NCI-H2107 treated with DMSO at 0.1 percent for 48 hours (cell line): ENCODE measurements at regions not wholly inside any gene's neighbourhood (a gene's known extent, or its start where the extent isn't known, plus 50 kb on each side); places are given as distances from the start of the nearest gene placed in this dataset.
"Not testable (repeated sequence)": the region's sequence is repeated elsewhere in the genome, so short reads cannot be mapped to it uniquely, and the experiment has no call there.

Experiments used
- DNase-seq: peaks from one replicate; lab custom pipeline; 2025; ENCODE audit not compliant: unreplicated experiment; lab: John Stamatoyannopoulos, UW

GRCh38 chr14:76264384-76264783 lies 111.6 kb upstream of the ESRRB start:
- no peak for DNase-seq

- DNase-seq = peak; percentile 16
Observed at GRCh38 chr14:76267322-76268046, 108.5 kb upstream of the ESRRB start.

DNA sequence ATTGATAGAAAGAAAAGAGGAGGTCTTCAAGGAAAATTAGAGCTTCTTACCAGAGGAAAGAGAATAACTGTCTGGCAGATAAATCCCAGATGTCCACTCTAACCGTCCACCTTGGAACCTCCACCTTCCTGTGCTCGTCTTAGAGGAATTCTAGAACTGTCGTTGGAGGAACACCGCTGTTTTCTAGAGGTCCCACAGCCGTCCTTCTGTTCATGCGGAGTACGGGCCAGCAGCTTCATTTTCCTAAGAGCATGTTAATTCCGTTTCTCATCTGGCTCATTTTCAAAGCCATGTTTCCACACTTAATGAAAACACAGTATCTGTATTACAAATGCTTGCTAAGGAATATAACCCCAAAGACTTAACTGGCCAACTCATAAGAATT lies 107.9 kb upstream of the ESRRB start:
- no peak for DNase-seq

DNA sequence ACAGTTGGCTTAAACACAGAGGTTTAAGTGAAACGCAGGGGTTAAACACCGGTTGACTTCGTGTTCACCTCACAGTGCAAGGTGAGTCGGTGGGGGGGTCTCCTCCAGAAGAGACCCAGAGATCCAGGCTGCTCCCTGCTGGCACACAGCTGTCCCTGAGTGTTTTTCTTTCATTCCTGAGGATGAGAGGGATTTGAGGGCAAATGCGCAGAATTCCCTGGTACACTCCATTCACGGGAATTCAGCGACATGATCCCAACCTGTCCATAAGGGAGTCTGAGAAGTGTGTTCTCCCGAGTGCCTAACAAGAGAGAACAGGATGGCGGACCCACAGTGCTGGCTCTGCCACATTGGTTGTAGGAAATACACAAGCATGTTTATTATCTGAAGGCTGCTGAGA lies 107.2 kb upstream of the ESRRB start:
- no peak for DNase-seq

- DNase-seq = no peak
Observed at GRCh38 chr14:76271041-76271755, 104.7 kb upstream of the ESRRB start.

DNA sequence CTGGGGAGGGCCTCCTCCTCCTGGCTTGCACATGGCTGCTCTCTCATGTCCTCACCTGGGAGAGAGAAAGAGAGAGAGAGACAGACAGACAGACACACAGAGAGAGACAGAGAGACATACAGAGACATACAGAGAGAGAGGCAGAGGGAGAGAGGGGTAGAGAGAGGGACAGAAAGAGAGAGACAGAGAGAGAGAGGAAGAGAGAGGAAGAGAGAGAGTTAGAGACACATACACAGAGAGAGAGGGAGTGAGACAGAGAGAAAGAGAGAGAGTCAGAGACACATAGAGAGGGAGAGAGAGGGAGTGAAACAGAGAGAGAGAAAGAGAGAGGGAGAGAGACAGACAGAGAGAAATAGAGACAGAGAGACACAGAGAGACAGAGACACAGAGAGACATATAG lies 103.6 kb upstream of the ESRRB start:
- DNase-seq = no peak

DNA sequence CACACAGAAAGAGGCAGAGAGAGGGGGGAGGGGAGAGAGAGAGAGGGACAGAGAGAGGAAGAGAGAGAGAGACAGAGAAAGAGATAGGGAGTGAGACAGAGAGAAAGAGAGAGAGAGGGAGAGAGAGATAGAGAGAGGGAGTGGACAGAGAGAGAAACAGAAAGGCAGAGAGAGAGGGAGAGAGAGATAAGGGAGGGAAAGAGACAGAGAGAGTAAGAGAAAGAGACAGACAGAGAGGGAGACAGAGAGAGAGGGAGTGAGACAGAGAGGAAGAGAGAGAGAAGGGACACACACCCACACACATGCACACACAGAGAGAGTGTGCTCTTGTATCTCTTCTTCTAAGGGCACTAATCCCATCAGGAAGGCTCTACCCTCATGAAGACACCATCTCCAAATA lies 103.2 kb upstream of the ESRRB start:
- DNase-seq = no peak

DNA sequence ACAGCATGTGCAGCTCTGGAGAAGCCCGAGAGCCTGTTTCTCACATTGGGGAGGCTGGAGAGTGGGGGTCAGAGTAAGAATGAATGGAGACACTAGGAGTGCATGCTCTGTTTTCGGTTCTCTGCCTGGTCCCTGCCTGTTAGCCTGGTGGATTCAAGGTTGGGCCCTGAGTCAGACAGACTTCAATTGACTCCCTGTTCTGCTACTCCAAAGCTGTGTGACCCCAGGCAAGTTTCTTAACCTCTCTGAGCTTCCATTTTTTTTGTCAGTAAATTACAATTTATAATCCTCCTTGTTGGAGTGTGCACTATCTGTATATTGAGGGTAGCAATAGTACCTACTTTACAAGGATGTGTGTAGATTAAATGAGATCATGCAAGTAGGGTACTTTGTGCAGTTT lies 102.6 kb upstream of the ESRRB start:
- DNase-seq = no peak

- DNase-seq = no peak
Observed at GRCh38 chr14:76274324-76274723, 101.6 kb upstream of the ESRRB start.

DNA sequence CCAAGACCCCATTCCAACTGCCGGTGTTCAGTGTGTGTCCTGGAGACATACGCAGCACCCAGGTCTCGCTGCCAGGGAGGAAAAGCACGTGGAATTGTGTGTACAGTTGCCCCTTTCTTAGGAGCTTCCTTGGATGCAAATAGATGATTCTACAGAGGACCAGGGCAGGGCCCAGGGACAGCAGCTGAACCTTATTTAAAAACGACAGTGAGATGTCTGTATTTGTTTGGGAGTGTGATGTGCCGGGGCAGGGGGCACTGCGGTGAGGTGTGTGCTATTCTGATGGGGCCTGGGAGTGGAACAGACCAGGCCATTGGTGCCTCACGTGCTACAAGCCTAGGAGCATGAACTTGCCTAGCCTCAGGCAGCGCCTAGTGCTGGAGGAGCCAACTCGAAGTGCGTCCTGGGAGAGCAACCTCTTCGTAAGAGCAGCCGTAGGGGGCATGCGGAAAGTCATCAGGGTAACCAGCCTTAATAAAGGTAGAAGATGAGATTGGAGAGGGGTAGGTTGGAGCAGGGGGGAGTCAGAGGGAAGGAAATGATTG lies 98.3 kb upstream of the ESRRB start:
- DNase-seq = no peak

DNA sequence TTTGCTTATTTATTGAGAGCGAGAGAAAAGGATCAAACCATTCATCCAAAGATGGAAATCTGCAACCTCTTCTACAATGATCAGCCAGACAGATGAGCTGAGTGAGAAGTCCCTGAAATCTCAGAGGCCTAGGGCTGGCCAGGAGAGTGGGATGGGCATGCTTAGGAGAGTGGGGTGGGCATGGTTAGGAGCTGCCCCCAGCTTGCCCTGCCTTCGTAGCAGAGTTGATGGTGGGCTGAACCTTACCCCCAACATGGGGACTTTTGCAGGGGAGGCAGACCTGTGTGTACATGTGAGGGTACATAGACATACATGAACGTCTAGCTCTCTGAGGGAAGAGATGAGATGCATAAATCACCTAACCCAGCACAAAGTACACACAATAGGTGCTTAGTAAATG lies 95.7 kb upstream of the ESRRB start:
- no peak for DNase-seq

- no peak for DNase-seq
Observed at GRCh38 chr14:76282581-76282980, 93.4 kb upstream of the ESRRB start.

DNA sequence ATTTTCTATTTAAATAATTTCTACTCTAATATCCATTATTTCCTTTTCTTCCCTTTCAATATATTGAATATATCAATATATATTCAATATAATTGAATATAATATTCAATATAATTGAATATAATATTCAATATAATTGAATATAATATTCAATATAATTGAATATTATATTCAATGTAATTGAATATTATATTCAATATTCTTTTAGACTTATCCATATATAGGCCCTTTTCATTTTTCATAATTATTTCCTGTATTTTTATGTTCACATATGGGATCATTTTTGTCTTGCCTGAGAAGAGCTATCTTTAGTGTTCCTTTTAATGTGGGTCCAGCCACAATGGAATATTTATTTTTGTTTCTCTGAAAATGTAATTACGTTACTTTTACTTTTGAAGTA lies 88.9 kb upstream of the ESRRB start:
- no peak for DNase-seq

GRCh38 chr14:76289276-76289675 lies 86.7 kb upstream of the ESRRB start:
- DNase-seq = no peak

DNA sequence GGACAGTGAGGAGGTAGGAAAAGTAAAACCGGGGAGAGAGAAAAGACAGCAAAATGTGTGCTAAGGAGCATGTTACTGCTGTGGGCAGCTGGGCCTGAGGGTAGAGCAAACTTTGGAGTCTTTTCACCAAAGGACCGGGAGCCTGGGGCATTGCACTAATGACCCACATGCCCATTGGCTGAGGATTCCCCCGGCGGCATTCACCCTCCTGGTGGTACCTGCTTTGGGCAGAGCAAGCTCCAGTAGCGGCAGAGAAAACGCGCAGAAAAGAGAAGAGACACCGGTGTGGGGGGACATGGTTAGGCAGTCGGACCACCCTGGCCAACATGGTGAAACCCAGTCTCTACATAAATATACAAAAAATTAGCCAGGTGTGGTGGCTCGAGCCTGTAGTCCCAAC lies 83.4 kb upstream of the ESRRB start:
- DNase-seq = no peak

- no peak for DNase-seq
Observed at GRCh38 chr14:76293221-76293620, 82.7 kb upstream of the ESRRB start.

DNA sequence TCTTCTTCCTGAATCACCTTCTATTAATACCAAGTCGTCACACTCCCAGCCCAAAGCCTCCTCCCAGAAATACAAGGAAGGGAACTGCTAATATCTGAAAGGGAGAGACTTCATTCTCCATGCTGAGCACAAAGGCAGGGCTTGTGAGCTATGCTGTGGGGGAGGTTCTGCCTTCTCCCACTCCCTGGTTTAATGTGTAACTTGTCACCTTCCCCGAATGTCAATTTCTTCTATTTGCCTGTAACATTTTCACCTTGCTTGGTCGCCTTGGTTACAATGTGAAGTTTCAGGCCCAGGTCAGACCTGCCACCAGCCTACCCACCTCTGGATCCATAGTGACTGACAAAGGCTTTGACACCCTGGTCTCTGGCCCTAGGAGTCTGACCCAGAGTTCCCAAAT lies 82.0 kb upstream of the ESRRB start:
- no peak for DNase-seq

DNA sequence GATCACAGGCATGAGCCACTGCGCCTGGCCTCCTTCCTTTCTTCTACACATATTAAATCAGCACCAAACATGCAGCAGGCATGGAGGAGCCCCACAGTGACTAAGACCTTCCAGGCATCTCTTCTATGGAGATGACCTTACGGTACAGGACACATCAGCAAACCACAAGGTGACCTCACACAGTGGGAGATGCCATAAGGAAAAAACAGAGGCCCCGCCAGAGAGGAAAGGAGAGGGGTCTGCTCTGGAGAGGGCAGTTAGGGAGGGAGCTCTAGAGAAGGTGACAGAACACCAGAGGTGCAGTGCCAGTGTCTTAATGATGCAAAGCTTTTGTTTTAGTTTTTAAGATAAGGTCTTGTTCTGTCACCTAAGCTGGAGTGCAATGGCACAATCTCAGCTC lies 81.1 kb upstream of the ESRRB start:
- no peak for DNase-seq

GRCh38 chr14:76298896-76299295 lies 77.0 kb upstream of the ESRRB start:
- DNase-seq = no peak

DNA sequence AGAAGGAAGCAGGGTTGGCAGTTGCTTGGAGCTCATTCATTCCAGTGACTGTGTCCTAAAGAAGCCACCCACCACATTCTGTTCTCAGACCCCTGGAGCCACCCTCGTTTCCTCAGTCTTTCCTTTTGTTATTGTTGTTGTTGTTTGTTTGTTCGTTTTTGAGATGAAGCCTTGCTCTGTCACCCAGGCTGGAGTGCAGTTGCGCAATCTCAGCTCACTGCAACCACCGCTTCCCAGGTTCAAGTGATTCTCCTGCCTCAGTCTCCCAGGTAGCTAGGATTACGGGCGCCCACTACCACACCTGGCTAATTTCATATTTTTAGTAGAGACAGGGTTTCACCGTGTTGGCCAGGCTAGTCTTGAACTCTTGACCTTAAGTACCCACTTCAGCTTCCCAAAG lies 72.7 kb upstream of the ESRRB start:
- DNase-seq = not testable (repeated sequence)

GRCh38 chr14:76304536-76305267 lies 71.2 kb upstream of the ESRRB start:
- no peak for DNase-seq

- DNase-seq = no peak
Observed at GRCh38 chr14:76305268-76305826, 70.6 kb upstream of the ESRRB start.
